GM18909 (cell line): ENCODE measurements at regions not wholly inside any gene's neighbourhood (a gene's known extent, or its start where the extent isn't known, plus 50 kb on each side); places are given as distances from the start of the nearest gene placed in this dataset.
"Not testable (repeated sequence)": the region's sequence is repeated elsewhere in the genome, so short reads cannot be mapped to it uniquely, and the experiment has no call there.

Experiments
- ATAC-seq: cut with Tn5 transposase; IDR thresholded peaks from one replicate; pipeline ENCODE4 v1.9.1; 2021; ENCODE audit warnings: mild to moderate bottlenecking; ENCODE audit not compliant: unreplicated experiment, poor library complexity

- no peak for ATAC-seq
These were observed 348.7 kb upstream of the RUNX1 start for GRCh38 chr21:35397781-35398180.

GRCh38 chr21:35396655-35397054, 347.6 kb upstream of the RUNX1 start:
- ATAC-seq = no peak

- ATAC-seq = no peak
These were observed 346.6 kb upstream of the RUNX1 start for GRCh38 chr21:35395728-35396127.

- ATAC-seq = no peak
These were observed 345.7 kb upstream of the RUNX1 start for GRCh38 chr21:35394634-35395369.

- ATAC-seq = no peak
These were observed 344.9 kb upstream of the RUNX1 start for GRCh38 chr21:35394049-35394448.

GRCh38 chr21:35390013-35390776, 341.1 kb upstream of the RUNX1 start:
- ATAC-seq = no peak

GRCh38 chr21:35386491-35387079, 337.5 kb upstream of the RUNX1 start:
- no peak for ATAC-seq

- no peak for ATAC-seq
These were observed 335.3 kb upstream of the RUNX1 start for GRCh38 chr21:35384375-35384774.

GRCh38 chr21:35382696-35383095, 333.6 kb upstream of the RUNX1 start:
- ATAC-seq = no peak

GRCh38 chr21:35381743-35382310, 332.7 kb upstream of the RUNX1 start:
- ATAC-seq = no peak

- not testable (repeated sequence) for ATAC-seq
These were observed 331.2 kb upstream of the RUNX1 start for GRCh38 chr21:35380304-35380703.

- no peak for ATAC-seq
These were observed 329.8 kb upstream of the RUNX1 start for GRCh38 chr21:35378881-35379280.

GRCh38 chr21:35377505-35378090, 328.5 kb upstream of the RUNX1 start:
- no peak for ATAC-seq

- no peak for ATAC-seq
These were observed 327.5 kb upstream of the RUNX1 start for GRCh38 chr21:35376406-35377135.

GRCh38 chr21:35375115-35375514, 326.0 kb upstream of the RUNX1 start:
- no peak for ATAC-seq

GRCh38 chr21:35373998-35374397, 324.9 kb upstream of the RUNX1 start:
- ATAC-seq = no peak

- ATAC-seq = no peak
These were observed 323.1 kb upstream of the RUNX1 start for GRCh38 chr21:35372201-35372600.

- ATAC-seq = no peak
These were observed 321.6 kb upstream of the RUNX1 start for GRCh38 chr21:35370671-35371070.

- ATAC-seq = no peak
These were observed 321.0 kb upstream of the RUNX1 start for GRCh38 chr21:35370071-35370470.

GRCh38 chr21:35368326-35368725, 319.2 kb upstream of the RUNX1 start:
- ATAC-seq = no peak
